Panc1 (cell line): ENCODE measurements at regions not wholly inside any gene's neighbourhood (a gene's known extent, or its start where the extent isn't known, plus 50 kb on each side); places are given as distances from the start of the nearest gene placed in this dataset.

Experiments
- ATAC-seq: fragments of 200-7000 bp; cut with Tn5 transposase; 2 replicates; pipeline ENCODE4 v1.9.1; 2020; ENCODE audit warnings: mild to moderate bottlenecking, moderate library complexity
- BruUV-seq: library from RNA; stranded (reverse); fragments of 400-500 nt; replicated peaks from 2 replicates; lab custom pipeline; 2021; lab: Mats Ljungman, UMichigan
- CTCF ChIA-PET: fragments of 300-600 bp; sonication (Branson Sonifier 250); formaldehyde crosslinking; loops from one replicate; lab custom pipeline; 2022; ENCODE audit warnings: antibody characterized with exemption; lab: Charles Lee
- POLR2A ChIA-PET: fragments of 300-600 bp; sonication (Branson Sonifier 250); formaldehyde crosslinking; loops from one replicate; lab custom pipeline; 2022; ENCODE audit warnings: antibody characterized with exemption; lab: Charles Lee
- DNase-seq: peaks from one replicate; pipeline ENCODE4 v3.0.0-alpha.2; 2010; ENCODE audit warnings: low read depth, low spot score
- H3K27ac ChIP-seq: 2 replicates; pipeline ENCODE4 v1.5.1; 2011; ENCODE audit warnings: mild to moderate bottlenecking, low read length, inconsistent platforms
- H3K27me3 ChIP-seq: fragments of 200-500 bp; sonication (Bioruptor generic); 2 replicates; pipeline ENCODE4 v1.6.0; 2014; ENCODE audit warnings: low read length, inconsistent platforms; ENCODE audit not compliant: control insufficient read depth, insufficient read depth
- H3K36me3 ChIP-seq: fragments of 200-500 bp; sonication (Bioruptor generic); 2 replicates; pipeline ENCODE4 v1.5.1; 2014; ENCODE audit warnings: inconsistent platforms, mild to moderate bottlenecking, low read length, moderate library complexity; ENCODE audit not compliant: control insufficient read depth, insufficient read depth
- H3K4me1 ChIP-seq: 2 replicates; pipeline ENCODE4 v1.5.1; 2011; ENCODE audit warnings: inconsistent platforms, mild to moderate bottlenecking, low read length, moderate library complexity; ENCODE audit not compliant: control insufficient read depth, insufficient read depth
- H3K4me3 ChIP-seq, 2 experiments: 2 replicates each; pipeline ENCODE4 v1.5.1; 2011 to 2012; ENCODE audit warnings: low read depth in 2 of 2, low read length in 2 of 2, mild to moderate bottlenecking in 2 of 2, inconsistent platforms in 1 of 2, moderate library complexity in 1 of 2
- H3K9me3 ChIP-seq: fragments of 200-500 bp; sonication (Bioruptor generic); 2 replicates; pipeline ENCODE4 v1.5.1; 2014; ENCODE audit warnings: low read depth, mild to moderate bottlenecking, inconsistent platforms, low read length, moderate library complexity; ENCODE audit not compliant: control insufficient read depth, insufficient read depth
- POLR2AphosphoS5 ChIP-seq: IDR thresholded peaks from 2 replicates; pipeline ENCODE4 v1.6.1; 2012; ENCODE audit warnings: mild to moderate bottlenecking, low read depth, low read length, moderate library complexity
- SIN3A ChIP-seq: IDR thresholded peaks from 2 replicates; pipeline ENCODE4 v1.6.1; 2012; ENCODE audit warnings: low read depth, mild to moderate bottlenecking, low read length, moderate library complexity, borderline replicate concordance; ENCODE audit not compliant: insufficient read depth
- TCF7L2 ChIP-seq: IDR thresholded peaks from 2 replicates; pipeline ENCODE4 v1.6.1; 2011; ENCODE audit warnings: mild to moderate bottlenecking, low read depth, low read length, inconsistent platforms
- in situ Hi-C: cut with HindIII; loops from 2 replicates; pipeline ENCODE4 v1.10.0; 2016; ENCODE audit warnings: low sequenced_read_pairs, low pct_unique_long_range_greater_than_20kb
- intact Hi-C: fragments of 100-400 bp; cut with micrococcal nuclease; formaldehyde crosslinking; loops from one replicate; pipeline ENCODE4 v1.10.0; 2022; ENCODE audit not compliant: unreplicated experiment
- TF ChIP-seq, protein P1 (sequence below): fragments of 450-650 bp; IDR thresholded peaks from 2 replicates; pipeline ENCODE4 v1.5.1; 2017; ENCODE audit warnings: mild to moderate bottlenecking
- TF ChIP-seq, protein P2 (sequence below), 2 experiments: IDR thresholded peaks; 2 replicates each; pipeline ENCODE4 v1.6.1; 2011 to 2012; ENCODE audit warnings: low read depth in 2 of 2, control low read depth in 1 of 2, low read length in 1 of 2, mild to moderate bottlenecking in 1 of 2, moderate library complexity in 1 of 2; ENCODE audit not compliant: insufficient read depth in 1 of 2

DNA sequence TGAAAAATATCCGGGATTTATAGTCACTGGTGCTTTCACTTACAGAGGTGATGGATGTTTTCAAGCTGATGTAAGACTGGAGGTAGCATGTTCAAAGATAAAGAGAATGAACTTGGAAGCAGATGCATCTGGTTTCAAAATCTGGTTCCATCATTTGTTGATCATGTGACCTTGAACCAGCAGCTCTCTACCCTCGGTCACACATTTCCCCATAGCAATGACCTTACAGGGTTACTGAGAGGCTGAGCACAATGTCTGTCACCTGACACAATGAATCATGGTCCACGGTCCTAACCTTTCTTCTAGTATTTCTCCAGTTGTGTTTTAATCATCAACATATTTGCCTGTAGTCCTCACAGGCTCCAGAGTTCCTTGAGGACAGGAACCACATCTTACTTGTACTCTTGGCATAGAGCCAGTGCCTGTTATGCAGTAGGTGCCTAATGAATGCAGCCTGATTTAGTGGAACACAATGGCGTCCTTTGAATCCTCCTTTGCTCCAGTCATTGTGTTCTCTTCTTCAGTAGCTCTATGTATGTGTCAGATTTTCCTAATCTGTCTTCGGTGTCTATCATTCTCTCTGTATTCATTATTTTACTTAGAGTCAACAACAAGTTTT, 667.3 kb downstream of the PTPRU start:
- no peak for ATAC-seq
- H3K4me3 ChIP-seq: no peak overlapping the region
- no peak for DNase-seq
- no peaks in the 10 kb centered on the region for H3K36me3 ChIP-seq
- H3K27ac ChIP-seq: no peak overlapping the region
- in situ Hi-C loops (no loop called here), intact Hi-C loops (no loop called here)
- no peaks in the 10 kb centered on the region for H3K4me1 ChIP-seq
- ChIA-PET CTCF (no interaction called here), POLR2A (no interaction called here)
- TF ChIP-seq POLR2AphosphoS5: no peak
- TF ChIP-seq, protein P1, sequence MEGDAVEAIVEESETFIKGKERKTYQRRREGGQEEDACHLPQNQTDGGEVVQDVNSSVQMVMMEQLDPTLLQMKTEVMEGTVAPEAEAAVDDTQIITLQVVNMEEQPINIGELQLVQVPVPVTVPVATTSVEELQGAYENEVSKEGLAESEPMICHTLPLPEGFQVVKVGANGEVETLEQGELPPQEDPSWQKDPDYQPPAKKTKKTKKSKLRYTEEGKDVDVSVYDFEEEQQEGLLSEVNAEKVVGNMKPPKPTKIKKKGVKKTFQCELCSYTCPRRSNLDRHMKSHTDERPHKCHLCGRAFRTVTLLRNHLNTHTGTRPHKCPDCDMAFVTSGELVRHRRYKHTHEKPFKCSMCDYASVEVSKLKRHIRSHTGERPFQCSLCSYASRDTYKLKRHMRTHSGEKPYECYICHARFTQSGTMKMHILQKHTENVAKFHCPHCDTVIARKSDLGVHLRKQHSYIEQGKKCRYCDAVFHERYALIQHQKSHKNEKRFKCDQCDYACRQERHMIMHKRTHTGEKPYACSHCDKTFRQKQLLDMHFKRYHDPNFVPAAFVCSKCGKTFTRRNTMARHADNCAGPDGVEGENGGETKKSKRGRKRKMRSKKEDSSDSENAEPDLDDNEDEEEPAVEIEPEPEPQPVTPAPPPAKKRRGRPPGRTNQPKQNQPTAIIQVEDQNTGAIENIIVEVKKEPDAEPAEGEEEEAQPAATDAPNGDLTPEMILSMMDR: no peak
- no peak for TF ChIP-seq SIN3A
- TF ChIP-seq, protein P2, sequence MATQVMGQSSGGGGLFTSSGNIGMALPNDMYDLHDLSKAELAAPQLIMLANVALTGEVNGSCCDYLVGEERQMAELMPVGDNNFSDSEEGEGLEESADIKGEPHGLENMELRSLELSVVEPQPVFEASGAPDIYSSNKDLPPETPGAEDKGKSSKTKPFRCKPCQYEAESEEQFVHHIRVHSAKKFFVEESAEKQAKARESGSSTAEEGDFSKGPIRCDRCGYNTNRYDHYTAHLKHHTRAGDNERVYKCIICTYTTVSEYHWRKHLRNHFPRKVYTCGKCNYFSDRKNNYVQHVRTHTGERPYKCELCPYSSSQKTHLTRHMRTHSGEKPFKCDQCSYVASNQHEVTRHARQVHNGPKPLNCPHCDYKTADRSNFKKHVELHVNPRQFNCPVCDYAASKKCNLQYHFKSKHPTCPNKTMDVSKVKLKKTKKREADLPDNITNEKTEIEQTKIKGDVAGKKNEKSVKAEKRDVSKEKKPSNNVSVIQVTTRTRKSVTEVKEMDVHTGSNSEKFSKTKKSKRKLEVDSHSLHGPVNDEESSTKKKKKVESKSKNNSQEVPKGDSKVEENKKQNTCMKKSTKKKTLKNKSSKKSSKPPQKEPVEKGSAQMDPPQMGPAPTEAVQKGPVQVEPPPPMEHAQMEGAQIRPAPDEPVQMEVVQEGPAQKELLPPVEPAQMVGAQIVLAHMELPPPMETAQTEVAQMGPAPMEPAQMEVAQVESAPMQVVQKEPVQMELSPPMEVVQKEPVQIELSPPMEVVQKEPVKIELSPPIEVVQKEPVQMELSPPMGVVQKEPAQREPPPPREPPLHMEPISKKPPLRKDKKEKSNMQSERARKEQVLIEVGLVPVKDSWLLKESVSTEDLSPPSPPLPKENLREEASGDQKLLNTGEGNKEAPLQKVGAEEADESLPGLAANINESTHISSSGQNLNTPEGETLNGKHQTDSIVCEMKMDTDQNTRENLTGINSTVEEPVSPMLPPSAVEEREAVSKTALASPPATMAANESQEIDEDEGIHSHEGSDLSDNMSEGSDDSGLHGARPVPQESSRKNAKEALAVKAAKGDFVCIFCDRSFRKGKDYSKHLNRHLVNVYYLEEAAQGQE (IDR thresholded peaks at IDR 0.05; ENCODE audit: insufficient read depth in 1 of 2, low read depth in 2 of 2, low read length in 1 of 2): no peak
- TF ChIP-seq TCF7L2: no peak
- no peaks in the 10 kb centered on the region for H3K9me3 ChIP-seq
- H3K27me3 ChIP-seq: no peaks in the 10 kb centered on the region; the same call in 1 of the 2 replicates
- no TSS peak for BruUV-seq

DNA sequence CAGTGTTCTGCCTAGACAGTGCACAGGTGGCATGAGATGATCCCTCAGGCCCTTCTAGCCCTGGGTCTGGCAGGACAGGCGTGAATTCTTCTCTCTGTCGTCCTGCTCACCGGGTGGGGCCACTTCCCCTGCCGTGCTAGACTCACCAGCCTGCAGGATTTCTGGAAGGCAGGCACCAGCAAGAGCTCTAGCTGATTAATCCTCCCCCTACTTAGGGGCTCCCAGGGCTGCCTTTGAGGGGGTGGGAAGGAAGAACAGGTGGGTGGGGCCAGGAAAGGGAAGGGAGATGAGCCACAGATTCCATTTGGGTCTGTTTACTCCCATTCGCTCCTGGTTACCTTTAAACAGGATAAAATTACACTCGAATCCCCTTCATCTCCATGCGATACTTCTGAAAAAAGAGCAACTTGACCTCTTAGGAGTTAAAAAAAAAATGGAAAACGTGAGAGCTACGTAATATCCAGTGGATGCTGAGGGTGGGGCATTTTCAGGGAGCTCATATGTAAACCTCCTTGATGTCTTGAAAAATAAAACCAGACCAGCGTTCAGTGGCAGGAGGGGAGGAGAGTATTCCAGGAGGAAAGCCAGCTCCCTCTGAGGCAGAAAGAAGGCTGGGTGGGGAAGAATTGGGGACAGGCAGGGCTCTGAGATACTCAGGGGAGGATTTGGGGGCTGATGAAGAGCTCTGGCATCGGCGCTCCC, 665.5 kb downstream of the PTPRU start:
- BruUV-seq: no TSS peak
- H3K4me3 ChIP-seq: no peak overlapping the region
- no peak for ATAC-seq
- no peaks in the 10 kb centered on the region for H3K9me3 ChIP-seq
- TF ChIP-seq TCF7L2: no peak
- TF ChIP-seq, protein P2 (IDR thresholded peaks at IDR 0.05; ENCODE audit: insufficient read depth in 1 of 2, low read depth in 2 of 2, low read length in 1 of 2): no peak
- TF ChIP-seq POLR2AphosphoS5: no peak
- TF ChIP-seq, protein P1: no peak
- TF ChIP-seq SIN3A: no peak
- in situ Hi-C loops: no loop called here
- DNase-seq: no peak
- no peak overlapping the region for H3K27ac ChIP-seq
- H3K36me3 ChIP-seq: no peaks in the 10 kb centered on the region
- CTCF ChIA-PET: no interaction called here
- H3K27me3 ChIP-seq: peaks cover 2% of the 10 kb centered on the region; the same call in 1 of the 2 replicates
- intact Hi-C loops: no loop called here
- H3K4me1 ChIP-seq: no peaks in the 10 kb centered on the region
- POLR2A ChIA-PET: no interaction called here
